Fibroblast of lung (primary cell): ENCODE measurements at regions not wholly inside any gene's neighbourhood (a gene's known extent, or its start where the extent isn't known, plus 50 kb on each side); places are given as distances from the start of the nearest gene placed in this dataset.
"Not testable (repeated sequence)": the region's sequence is repeated elsewhere in the genome, so short reads cannot be mapped to it uniquely, and the experiment has no call there.

ENCODE experiments used
- DNase-seq, 2 donors: peaks; one replicate each; pipeline versions ENCODE4 v3.0.0 to v3.0.0-alpha.2; 2010; ENCODE audit warnings: low read depth in 2 of 2
- H2AFZ ChIP-seq: 2 replicates; pipeline ENCODE4 v1.5.1; 2012; ENCODE audit warnings: low read length, control low read depth, inconsistent platforms
- H3K27ac ChIP-seq: 2 replicates; pipeline ENCODE4 v1.5.1; 2011; ENCODE audit warnings: low read length, control low read depth; ENCODE audit not compliant: insufficient read depth
- H3K27me3 ChIP-seq: 2 replicates; pipeline ENCODE4 v1.5.1; 2011; ENCODE audit warnings: mild to moderate bottlenecking, low read length; ENCODE audit not compliant: control insufficient read depth, insufficient read depth
- H3K36me3 ChIP-seq: 2 replicates; pipeline ENCODE4 v1.5.1; 2011; ENCODE audit warnings: low read length; ENCODE audit not compliant: control insufficient read depth, insufficient read depth
- H3K4me1 ChIP-seq: 2 replicates; pipeline ENCODE4 v1.5.1; 2011; ENCODE audit warnings: low read length; ENCODE audit not compliant: control insufficient read depth, insufficient read depth; ENCODE audit errors: extremely low read depth
- H3K4me2 ChIP-seq: 2 replicates; pipeline ENCODE4 v1.5.1; 2011; ENCODE audit warnings: low read length, control low read depth; ENCODE audit not compliant: insufficient read depth; ENCODE audit errors: extremely low read depth
- H3K4me3 ChIP-seq, 4 experiments: fragments of 200-600 bp in 1 of 4; sonication (generic) in 1 of 4; replicated peaks in 1 of 4; 2 replicates each; pipeline ENCODE4 v1.5.1; 2011 to 2016; ENCODE audit warnings: low read length in 4 of 4, low read depth in 3 of 4, mild to moderate bottlenecking in 3 of 4, control low read depth in 2 of 4, inconsistent platforms in 1 of 4, mixed read lengths in 1 of 4; ENCODE audit not compliant: insufficient read depth in 1 of 4; ENCODE audit errors: control extremely low read depth in 1 of 4
- H3K79me2 ChIP-seq: 2 replicates; pipeline ENCODE4 v1.5.1; 2012; ENCODE audit warnings: mild to moderate bottlenecking, low read length, inconsistent platforms; ENCODE audit not compliant: control insufficient read depth, insufficient read depth
- H3K9ac ChIP-seq: 2 replicates; pipeline ENCODE4 v1.5.1; 2011; ENCODE audit warnings: mild to moderate bottlenecking, low read length, control low read depth; ENCODE audit not compliant: insufficient read depth
- H3K9me3 ChIP-seq: 2 replicates; pipeline ENCODE4 v1.5.1; 2012; ENCODE audit warnings: low read depth, low read length; ENCODE audit not compliant: control insufficient read depth, insufficient read depth
- H4K20me1 ChIP-seq: 2 replicates; pipeline ENCODE4 v1.5.1; 2011; ENCODE audit warnings: low read length; ENCODE audit not compliant: control insufficient read depth, insufficient read depth; ENCODE audit errors: extremely low read depth
- EZH2 ChIP-seq: IDR thresholded peaks from 2 replicates; pipeline ENCODE4 v1.5.1; 2012; ENCODE audit warnings: low read length, control low read depth, mild to moderate bottlenecking; ENCODE audit errors: missing control alignments
- TF ChIP-seq, protein P1 (sequence below), 2 donors: IDR thresholded peaks in 1 of 2; conservative IDR thresholded peaks in 1 of 2; 1 replicate in 1 of 2; 2 replicates in 1 of 2; pipeline ENCODE4 v1.5.1; 2011 to 2012; ENCODE audit warnings: low read length in 2 of 2, control low read depth in 1 of 2, inconsistent platforms in 1 of 2, low read depth in 1 of 2, mild to moderate bottlenecking in 1 of 2

DNA sequence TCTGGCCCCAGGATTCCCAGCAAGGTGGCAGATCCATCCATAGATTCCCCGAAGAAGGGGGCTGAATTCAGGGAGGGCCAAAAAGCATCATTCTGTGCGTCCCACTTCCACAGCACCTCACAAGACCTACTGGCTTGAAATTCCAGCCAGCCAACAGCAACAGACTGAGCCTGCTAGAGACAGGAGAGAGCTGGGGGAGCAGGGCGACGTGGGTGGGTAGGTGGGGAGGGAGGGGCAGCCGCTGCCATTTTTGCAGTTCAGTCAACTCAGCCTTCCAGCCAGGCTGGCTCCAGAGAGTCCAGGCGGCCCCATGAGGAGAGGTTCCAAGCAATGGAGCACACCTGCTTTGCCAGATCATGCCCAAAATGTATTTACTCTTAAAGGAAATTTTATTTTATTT, 117.6 kb upstream of the DCAF12L1 start:
- no peaks in the 10 kb centered on the region for H3K79me2 ChIP-seq
- no peaks in the 10 kb centered on the region for H3K27me3 ChIP-seq
- no peaks in the 10 kb centered on the region for H3K9me3 ChIP-seq
- H3K27ac ChIP-seq: no peak overlapping the region
- H3K4me3 ChIP-seq: no peak overlapping the region
- H3K4me2 ChIP-seq: no peak overlapping the region
- no peak overlapping the region for H3K9ac ChIP-seq
- H2AFZ ChIP-seq: no peak overlapping the region
- no peaks in the 10 kb centered on the region for H3K4me1 ChIP-seq
- no peak for TF ChIP-seq EZH2
- TF ChIP-seq, protein P1, sequence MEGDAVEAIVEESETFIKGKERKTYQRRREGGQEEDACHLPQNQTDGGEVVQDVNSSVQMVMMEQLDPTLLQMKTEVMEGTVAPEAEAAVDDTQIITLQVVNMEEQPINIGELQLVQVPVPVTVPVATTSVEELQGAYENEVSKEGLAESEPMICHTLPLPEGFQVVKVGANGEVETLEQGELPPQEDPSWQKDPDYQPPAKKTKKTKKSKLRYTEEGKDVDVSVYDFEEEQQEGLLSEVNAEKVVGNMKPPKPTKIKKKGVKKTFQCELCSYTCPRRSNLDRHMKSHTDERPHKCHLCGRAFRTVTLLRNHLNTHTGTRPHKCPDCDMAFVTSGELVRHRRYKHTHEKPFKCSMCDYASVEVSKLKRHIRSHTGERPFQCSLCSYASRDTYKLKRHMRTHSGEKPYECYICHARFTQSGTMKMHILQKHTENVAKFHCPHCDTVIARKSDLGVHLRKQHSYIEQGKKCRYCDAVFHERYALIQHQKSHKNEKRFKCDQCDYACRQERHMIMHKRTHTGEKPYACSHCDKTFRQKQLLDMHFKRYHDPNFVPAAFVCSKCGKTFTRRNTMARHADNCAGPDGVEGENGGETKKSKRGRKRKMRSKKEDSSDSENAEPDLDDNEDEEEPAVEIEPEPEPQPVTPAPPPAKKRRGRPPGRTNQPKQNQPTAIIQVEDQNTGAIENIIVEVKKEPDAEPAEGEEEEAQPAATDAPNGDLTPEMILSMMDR (conservative IDR thresholded peaks at IDR 0.05 in 1 of 2, IDR thresholded peaks at IDR 0.05 in 1 of 2; ENCODE audit: low read depth in 1 of 2, low read length in 2 of 2): no peak
- H3K36me3 ChIP-seq: no peaks in the 10 kb centered on the region
- H4K20me1 ChIP-seq: no peaks in the 10 kb centered on the region
- DNase-seq: no peak

DNA sequence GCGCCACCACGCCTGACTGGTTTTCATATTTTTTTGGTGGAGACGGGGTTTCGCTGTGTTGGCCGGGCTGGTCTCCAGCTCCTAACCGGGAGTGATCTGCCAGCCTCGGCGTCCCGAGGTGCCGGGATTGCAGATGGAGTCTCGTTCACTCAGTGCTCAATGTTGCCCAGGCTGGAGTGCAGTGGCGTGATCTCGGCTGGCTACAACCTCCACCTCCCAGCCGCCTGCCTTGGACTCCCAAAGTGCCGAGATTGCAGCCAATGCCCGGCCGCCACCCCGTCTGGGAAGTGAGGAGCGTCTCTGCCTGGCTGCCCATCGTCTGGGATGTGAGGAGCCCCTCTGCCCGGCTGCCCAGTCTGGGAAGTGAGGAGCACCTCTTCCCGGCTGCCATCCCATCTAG, 120.8 kb upstream of the DCAF12L1 start:
- H3K4me2 ChIP-seq, H3K4me1 ChIP-seq, DNase-seq: not testable (repeated sequence)

DNA sequence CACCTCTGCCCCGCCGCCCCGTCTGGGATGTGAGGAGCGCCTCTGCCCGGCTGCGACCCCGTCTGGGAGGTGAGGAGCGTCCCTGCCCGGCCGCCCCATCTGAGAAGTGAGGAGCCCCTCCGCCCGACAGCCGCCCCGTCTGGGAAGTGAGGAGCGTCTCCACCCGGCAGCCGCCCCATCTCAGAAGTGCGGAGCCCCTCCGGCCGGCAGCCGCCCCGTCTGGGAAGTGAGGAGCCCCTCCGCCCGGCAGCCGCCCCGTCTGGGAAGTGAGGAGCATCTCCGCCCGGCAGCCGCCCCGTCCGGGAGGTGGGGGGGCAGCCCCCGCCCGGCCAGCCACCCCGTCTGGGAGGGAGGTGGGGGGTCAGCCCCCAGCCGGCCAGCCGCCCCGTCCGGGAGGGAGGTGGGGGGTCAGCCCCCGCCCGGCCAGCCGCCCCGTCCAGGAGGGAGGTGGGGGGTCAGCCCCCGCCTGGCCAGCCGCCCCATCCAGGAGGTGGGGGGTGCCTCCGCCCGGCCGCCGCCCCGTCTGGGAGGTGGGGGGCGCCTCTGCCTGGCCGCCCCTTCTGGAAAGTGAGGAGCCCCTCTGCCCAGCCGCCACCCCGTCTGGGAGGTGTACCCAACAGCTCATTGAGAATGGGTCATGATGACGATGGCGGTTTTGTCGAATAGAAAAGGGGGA, 121.3 kb upstream of the DCAF12L1 start:
- not testable (repeated sequence) for H3K27me3 ChIP-seq, H3K27ac ChIP-seq, H3K4me3 ChIP-seq, H3K4me1 ChIP-seq, DNase-seq, H2AFZ ChIP-seq, H3K9me3 ChIP-seq, H3K36me3 ChIP-seq, H3K9ac ChIP-seq, H3K79me2 ChIP-seq, H3K4me2 ChIP-seq, H4K20me1 ChIP-seq

More for the DNA sequence above, 120.8 kb upstream of the DCAF12L1 start:
- H3K4me3 ChIP-seq, H3K27me3 ChIP-seq, H3K9me3 ChIP-seq, H3K9ac ChIP-seq, H3K79me2 ChIP-seq, H4K20me1 ChIP-seq, H3K36me3 ChIP-seq, H2AFZ ChIP-seq, H3K27ac ChIP-seq: not testable (repeated sequence)

DNA sequence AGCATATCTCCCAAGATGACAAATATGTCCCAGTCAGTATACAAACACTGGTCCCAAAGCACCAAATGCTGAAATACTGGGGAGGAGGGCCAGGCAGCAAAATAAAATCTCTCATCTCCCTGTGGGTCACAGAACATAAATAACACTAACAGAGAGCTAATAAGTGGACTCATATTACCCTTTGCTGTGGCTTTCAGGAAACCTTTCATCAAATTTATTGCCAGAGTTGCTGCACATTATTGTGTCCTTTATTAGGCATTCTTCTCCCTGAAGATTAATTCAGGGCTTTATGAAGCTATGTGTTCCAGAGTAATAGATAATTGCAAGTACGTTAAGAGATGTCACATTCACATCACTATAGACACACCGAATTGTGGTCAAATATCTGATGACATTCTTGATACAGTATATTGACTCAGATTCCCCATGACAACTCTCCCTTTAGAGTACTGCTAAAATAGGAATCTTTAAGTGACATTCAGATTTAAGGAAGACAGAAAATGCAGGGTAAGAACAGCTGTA, 124.1 kb upstream of the PRR32 start:
- no peak overlapping the region for H3K4me3 ChIP-seq
- no peaks in the 10 kb centered on the region for H3K36me3 ChIP-seq
- H3K9me3 ChIP-seq: no peaks in the 10 kb centered on the region
- no peak overlapping the region for H3K27ac ChIP-seq
- DNase-seq: no peak
- no peaks in the 10 kb centered on the region for H3K4me1 ChIP-seq
- no peak overlapping the region for H2AFZ ChIP-seq
- no peak overlapping the region for H3K9ac ChIP-seq
- no peaks in the 10 kb centered on the region for H3K27me3 ChIP-seq
- H3K79me2 ChIP-seq: no peaks in the 10 kb centered on the region
- no peaks in the 10 kb centered on the region for H4K20me1 ChIP-seq
- H3K4me2 ChIP-seq: no peak overlapping the region
- TF ChIP-seq EZH2: no peak
- TF ChIP-seq, protein P1 (conservative IDR thresholded peaks at IDR 0.05 in 1 of 2, IDR thresholded peaks at IDR 0.05 in 1 of 2; ENCODE audit: low read depth in 1 of 2, low read length in 2 of 2): no peak
